ENCODE measurements at regions not wholly inside any gene's neighbourhood (a gene's known extent, or its start where the extent isn't known, plus 50 kb on each side); places are given as distances from the start of the nearest gene placed in this dataset.

- TF ChIP-seq CTCF (IDR thresholded peaks at IDR 0.05) (no peak), POLR2A (IDR thresholded peaks at IDR 0.05) (no peak)
Observed at GRCh38 chr2:18465979-18466378, 94.5 kb downstream of the RDH14 start.
